ENCODE measurements at regions not wholly inside any gene's neighbourhood (a gene's known extent, or its start where the extent isn't known, plus 50 kb on each side); places are given as distances from the start of the nearest gene placed in this dataset.

DNA sequence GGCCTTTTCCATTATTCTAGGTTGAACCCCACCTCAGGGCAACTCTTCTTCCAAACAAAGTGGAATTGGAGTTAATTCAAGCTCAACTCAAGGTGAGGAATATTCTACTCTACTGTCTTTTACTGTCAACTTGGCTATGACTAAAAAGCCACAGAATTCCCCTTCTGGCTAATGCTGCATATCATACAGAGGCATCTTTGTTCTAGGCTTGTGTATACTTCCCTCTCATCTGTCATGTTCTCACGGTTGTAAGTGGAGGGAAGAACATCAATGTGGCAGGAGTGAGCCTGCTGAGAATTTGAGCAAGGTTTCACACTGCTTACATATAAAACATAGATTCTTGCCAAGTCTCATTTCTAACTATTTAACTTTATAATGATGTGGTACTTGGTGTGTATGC is 921.4 kb upstream of the CNTN5 start:
- DNase-seq, result no peak

DNA sequence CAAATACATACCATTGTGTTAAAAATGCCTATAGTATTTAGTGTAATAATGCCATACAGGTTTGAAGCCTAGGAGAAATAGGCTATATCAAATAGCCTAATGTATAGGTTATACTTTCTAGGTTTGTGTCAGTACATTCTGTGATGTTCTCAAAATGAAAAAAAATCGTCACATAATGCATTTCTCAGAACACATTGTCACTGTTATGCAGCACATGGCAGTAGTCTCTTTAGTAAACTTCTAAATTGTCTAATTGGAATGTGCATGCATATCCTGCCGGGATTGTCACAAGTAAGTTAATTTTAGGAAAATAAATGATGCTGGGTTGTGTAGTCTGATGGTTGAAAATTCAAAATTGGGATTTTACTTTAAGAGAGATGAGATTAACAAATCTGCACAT is 920.1 kb upstream of the CNTN5 start:
- DNase-seq, result no peak

DNA sequence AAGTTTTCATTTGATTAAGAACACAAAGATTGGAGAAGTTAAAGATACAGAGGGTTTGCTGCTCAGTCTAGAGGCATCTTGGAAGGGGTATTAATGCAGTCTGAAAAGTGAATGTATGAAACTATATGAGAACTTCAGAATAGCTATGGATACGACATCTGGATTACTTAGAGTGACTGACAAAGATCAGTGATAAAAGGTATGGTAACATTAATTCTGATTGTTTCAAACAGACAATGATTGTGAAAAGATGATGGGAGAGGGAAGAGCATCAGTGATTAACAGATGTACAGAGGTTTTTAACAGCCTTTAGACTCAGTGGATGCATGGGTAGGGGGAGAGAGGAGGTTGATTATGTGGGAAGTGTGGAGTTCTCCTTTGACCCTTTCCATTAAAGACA is 919.4 kb upstream of the CNTN5 start:
- no peak for DNase-seq

DNA sequence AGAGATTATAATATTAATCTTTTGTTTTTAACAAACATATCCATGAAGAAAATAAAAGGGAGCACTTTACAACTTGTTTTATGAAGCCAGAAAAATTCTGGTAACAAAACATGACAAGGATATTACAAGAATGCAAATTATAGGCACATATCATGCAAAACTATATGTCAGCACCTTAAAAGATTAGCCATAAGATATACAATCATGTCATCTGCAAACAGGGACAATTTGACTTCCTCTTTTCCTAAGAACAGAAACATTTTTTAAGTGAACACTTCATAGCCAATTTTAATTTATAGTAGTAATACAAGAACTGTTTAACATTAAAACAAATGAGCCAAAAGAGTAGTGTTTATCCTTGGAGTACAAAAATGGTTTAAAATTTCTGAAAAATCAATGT is 916.5 kb upstream of the CNTN5 start:
- DNase-seq, result no peak

DNA sequence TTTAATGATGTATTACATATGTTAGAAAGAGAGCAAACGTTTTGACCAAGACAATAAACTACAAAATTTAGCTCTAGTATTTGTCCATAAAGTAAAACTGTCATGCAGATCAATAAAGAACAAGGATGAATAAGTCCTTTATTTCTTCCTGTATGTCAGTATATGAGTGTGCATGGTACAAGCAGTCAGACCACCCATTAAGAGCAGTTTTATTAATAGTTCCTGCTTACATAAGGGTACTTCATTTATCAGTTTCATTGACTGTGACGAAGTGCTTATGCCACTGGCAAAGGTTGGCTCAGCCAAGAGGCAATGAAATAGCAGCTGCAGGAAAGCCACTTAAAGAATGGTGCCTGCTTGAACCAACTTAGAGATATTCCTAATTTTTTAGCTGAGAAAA is 913.0 kb upstream of the CNTN5 start:
- DNase-seq, result peak; percentile 4

DNA sequence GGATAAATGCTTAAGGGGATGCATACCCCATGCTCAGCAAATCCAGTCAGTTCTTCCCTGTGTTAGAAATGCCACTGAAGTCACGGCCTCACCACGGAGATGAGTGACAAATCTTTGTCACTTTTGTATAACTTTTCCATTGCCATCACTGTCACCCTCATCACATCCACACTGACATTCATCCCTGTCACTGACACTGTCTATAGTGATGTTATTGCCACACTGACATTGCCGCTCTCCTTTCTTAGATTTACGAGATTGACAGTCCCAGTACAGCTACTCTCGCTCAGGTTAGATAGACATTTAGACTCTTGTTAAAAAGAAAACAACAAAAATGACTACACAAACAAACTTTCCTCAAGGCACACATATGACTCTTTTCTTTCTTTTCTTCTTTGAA is 910.7 kb upstream of the CNTN5 start:
- no peak for DNase-seq

DNA sequence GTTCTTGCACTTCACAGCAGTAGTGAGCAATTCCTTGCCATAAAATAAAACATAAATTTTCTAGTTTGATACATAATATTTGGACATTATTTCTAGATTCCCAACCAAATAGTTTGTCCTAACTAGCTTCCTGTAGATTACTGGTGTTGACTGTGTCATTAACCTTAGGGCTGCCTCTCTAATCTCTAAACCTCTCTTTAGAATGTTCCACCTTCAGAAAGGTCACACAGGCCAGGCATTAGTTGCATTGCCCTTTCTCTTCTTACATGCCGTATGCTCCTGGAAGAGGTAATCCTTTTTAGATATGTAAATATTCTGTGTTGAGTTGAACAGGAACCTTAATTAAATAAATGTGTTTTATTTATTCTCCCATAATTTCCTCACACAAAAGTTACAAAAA is 904.9 kb upstream of the CNTN5 start:
- no peak for DNase-seq

DNA sequence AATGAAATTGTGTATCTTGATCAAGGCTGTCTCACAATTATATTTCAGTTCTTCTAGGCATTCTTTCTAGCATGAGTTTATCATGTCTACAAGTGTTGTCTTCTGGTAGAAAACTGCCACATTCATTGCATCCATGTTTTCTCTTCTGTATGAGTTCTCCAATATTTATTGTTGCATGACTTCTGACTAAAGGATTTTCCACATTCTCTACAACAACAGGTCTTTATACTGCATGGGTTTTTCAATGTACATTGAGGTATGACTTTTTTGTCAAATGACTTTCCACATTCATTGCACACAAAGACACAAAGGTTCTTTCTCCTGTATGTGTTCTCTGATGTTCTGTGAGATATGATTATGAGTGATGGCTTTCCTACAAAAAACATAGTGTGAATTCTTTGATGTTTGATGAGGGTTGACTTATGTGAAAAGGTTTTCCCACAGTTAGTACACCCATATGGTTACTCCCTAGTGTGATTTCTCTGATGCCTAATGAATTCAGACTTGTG is 890.6 kb upstream of the CNTN5 start:
- no peak for DNase-seq

DNA sequence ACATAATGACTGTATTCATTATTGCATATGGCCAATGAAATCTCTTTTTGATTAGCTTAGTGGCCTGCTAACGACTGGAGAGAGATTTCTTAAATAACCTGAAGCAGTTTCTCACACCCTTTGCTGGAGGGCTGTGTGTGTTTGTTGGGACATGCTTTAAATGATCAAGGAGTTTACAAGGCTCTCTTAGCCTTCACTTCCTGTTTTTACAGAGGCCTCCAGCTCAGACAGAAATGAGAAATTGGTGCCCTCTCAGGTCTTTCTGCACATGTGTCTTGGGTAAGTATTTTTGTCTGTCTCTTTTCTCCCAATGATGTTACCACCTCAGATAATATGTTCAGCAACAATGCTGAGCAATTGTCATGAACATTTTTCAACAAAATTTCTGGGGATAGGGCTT is 884.4 kb upstream of the CNTN5 start:
- DNase-seq, result no peak

DNA sequence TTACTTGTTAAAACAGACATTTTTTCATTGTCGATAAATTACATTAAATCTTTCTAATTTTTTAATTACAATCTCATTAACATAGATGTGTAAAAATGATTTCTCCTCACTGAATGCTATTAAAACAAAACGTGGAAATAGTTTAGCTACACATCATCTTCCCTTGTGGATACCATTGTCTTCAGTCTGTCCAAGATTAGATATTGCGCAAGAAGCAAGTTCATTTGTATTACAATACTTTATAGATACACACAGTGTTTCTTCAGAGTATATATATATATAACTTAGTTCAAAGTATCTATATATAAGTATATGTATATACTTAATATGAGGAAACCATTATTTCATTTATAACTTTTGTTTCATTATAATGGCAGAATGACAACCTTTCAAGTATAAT is 883.3 kb upstream of the CNTN5 start:
- DNase-seq, result no peak

DNA sequence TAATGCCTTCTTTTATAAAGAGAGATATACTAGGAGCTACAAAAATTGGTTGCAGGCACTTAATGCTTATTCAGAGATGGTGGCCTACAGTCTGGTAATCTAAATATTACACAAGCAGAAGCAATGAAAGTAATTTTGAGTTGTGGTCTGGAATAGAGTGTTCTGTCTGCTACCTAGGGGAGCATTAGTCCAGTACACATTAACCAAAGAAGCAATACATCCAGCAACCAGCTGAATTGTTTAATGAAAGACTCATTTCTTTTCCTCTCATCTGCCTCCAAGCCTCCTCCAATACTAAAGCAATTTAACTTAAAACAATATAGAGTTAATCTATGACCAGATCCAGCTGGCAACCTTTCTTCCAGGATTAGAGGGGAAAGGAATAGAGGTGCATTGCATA is 877.1 kb upstream of the CNTN5 start:
- DNase-seq, result no peak

DNA sequence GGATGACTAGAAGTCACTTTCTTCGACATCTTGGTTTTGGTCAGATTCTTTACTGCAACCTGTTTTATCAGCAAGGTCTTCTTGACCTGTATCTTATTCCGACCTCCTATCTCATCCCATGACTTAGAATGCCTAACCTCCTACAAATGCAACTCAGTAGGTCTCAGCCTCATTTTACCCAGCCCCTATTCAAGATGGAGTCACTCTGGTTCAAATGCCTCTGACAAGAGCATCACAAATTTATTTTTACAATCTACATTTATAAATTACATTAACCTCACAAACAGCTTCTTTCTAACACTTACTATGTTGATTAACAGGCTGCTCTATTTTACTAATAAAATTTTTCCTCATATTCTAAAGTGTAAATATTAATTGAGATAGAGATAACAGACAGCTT is 867.0 kb upstream of the CNTN5 start:
- no peak for DNase-seq

DNA sequence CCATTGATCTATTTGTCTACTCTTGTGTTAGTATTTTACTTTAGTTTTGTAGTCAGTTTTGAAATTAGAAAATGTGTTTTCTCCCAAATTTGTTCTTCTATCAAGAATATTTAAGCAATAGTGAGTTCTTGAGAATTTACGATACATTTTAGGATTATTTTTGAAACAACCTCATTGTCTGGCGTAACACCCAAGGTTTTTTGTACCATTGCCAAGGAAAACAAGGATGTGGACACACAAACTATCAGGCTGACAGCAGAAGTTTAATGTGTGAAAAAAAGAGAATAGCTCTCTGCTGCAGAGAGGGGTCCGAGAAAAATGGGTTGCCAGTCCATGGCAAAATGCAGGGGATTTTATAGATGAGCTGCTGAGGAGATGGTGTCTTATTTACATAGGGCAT is 865.1 kb upstream of the CNTN5 start:
- DNase-seq, result no peak

DNA sequence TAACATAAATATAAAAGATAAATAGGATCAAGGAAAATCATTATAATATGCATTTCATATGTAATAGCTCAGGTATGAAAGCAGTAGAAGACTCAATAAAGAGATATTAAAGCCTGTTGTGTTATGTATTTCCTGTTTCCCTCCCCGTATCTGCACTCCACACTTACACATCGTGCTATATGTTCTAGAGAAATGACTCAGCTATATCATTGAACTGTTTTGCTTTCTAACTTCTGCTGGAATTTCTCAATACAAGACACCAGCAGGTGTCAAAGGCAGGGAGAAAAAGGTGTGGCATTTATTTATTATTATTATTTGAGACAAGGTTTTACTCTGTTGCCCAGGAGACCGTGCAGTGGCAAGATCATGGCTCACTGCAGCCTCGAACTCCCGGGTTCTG is 842.8 kb upstream of the CNTN5 start:
- no peak for DNase-seq

DNA sequence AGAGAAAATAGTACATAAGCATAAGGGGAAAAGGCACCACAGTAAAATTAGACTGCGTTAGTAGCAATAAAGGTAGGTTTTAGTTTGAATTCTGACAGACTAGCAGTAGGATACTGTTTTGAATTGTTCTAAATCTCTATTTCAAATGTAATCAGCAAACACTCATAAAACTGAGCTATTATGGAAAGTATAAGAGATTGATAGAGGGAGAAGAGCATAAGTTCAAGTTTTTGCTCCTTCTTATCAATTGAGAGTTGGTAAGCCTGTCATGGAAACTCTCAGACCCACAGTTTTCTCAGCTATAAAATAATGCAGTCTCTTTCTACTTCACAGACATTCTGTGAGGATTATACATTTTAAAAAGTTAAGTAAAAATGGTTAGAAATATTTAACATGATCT is 840.2 kb upstream of the CNTN5 start:
- no peak for DNase-seq

DNA sequence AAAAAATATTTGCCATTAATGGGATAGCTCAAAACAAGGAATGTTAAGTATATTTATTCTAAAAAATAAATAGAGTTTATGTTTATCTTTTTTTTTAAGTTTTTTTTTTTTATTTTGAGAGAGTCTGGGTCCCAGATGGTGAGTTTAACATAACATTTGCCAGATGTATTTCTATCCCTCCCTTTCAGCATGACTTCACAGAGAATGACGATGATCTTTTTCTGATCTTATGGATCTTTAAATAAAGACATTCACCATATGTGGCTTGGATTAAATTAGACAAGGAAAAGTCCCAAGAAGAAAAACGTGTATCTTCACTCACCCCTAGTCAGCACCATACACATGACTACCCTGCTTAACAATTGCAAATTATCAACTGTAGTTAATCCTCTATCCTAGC is 839.8 kb upstream of the CNTN5 start:
- no peak for DNase-seq

DNA sequence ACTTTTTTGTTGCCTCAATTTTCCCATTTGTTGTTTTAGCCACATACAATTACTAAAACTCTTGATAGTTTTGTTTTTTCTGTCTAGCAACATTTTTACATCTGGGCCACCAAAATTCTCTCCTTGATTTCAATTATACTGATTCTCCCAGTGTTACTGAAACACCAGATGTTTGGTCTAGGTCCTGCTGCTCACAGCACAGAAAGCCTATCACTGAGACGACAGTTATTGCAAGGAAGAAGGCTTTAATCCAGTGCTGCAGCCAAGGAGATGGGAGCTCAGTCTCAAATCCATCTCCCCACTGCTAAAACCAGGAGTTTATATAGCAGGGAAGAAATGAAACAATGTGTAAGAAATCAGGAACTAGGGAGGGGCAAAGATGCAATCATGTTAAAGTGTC is 837.7 kb upstream of the CNTN5 start:
- DNase-seq, result no peak

DNA sequence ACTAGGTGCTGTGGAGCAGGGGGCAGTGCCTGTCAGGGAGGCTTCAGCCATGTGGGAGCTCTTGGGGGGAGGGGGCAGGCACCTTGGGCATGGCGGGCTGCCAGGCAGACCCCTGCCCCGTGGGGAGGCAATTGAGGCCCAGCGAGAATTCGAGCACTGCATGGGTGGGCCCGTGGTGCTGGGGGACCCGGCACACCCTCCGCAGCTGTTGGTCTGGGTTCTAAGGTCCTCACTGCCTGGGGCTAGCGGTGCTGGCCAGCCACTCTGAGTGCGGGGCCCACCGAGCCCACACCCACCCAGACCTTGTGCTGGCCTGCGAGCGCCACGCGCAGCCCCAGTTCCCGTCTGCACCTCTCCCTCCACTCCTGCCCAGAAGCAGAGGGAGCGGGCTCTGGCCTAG is 835.5 kb upstream of the CNTN5 start:
- DNase-seq, result no peak

DNA sequence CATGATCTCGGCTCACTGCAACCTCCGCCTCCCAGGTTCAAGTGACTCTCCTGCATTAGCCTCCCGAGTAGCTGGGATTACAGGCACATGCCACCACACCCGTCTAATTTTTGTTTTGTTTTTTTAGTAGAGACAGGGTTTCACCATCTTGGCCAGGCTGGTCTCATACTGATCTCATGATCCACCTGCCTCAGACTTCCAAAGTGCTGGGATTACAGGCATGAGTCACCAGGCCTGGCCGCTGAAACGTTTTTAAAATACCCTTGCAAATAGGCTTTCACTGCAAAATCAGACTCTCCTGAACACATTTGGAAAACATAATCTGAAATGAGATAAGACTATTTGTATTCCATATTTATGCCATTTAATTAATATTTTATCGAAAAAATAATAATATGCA is 826.1 kb upstream of the CNTN5 start:
- DNase-seq, result no peak

DNA sequence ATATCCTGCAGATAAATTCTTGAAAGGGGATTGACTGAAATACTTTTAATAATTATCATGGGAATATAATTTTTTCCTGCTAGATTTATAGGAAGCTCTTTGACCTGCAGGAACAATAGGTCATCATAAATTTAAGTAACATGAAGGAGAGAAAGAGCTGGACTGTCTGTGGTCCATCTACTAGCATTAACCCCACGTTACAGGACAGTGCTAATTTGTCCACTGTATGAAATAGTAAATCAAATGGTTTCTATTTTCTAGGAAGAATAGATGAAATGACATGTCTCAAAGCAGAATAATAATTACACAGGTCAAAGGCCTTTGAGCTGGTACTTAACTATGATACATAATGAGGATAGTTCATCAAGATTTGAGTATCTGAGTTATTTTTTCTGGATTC is 825.4 kb upstream of the CNTN5 start:
- no peak for DNase-seq

DNA sequence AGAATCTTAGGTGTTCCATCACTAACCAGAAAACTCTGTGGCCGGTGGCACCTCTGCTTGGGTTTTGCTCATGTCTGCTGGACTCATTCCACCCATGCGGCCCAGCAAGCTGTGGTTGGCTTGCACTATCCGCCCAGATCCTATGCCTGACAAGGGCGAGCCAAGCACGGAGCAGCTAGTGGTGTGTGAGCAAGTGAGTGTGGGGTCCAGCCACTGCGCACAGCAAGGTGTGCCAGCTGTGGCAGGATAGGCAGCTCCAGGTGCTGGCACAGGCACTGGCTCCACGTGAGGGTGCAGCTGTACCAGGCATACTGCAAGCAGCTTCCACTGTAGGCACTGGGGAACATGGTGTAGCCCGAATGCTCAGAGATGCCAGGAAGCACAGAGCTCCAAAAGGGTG is 813.7 kb upstream of the CNTN5 start:
- DNase-seq, result no peak

DNA sequence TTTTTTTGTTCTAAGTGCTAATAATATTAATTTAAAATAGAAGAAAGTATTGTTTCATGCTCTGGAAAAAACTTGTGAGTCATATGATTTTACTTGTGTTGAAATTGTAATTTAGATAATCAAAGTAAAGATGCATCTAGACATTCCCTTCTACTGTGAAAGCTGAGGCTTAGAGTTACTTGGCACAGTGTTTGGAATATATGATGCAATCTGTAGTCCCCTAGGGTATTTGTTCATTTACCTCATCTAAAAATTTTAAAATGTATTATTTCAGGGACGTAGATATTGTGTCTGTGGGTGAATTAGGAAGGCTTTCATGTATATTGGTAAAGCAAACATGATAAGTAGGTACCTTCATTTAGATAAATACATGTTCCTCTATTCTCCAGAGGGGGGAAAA is 793.5 kb upstream of the CNTN5 start:
- no peak for DNase-seq

DNA sequence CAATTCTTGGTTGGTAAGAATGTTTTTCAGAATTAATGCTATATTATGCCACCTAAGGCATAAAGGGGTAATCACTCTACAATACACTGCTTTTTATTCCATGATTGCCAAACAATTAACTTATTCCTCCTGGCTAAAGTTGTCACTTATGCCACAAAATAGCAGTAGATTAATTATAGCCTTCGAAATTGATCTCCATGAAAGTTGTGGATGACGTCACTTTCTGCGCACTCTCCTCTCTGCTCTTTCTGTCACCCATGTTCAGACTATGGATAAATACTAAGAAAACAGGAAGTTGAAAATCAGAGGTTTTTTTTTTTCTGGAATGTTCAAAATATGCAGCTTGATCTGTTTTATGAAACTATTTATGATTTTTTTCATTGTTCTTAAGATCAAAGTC is 790.1 kb upstream of the CNTN5 start:
- no peak for DNase-seq

DNA sequence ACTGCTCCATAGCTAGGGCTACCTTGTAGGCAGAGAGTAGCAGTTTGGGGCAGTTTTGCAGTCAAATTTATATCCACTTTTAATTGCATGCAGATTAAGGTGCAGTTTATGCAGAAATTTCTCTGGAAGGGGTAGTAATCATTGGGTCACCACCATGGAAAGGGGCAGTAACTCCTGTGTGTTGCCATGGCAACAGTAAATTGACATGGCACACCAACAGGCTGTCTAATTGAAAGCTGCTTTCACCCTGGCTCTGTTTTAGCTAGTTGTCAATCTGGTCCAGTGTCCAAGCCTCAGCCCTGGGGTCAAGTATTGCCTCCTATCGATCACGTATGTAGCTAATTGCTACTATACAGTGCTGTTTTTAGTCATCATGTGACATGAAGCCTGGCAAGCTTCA is 786.1 kb upstream of the CNTN5 start:
- DNase-seq, result no peak

DNA sequence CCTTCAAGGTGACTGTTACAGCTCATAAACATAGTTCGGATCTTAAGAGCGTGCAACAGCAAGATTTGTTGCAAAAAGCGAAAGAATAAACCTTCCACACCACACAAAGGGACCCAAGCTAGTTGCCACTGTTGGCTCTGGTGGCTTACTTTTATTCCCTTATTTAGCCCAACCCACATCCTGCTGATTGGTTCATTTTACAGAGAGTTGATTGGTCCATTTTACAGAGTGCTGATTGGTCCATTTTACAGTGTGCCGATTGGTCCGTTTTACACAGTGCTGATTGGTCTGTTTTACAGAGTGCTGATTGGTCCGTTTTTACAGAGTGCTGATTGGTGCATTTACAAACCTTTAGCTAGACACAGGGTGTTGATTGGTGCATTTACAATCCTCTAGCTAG is 776.9 kb upstream of the CNTN5 start:
- DNase-seq, result no peak

DNA sequence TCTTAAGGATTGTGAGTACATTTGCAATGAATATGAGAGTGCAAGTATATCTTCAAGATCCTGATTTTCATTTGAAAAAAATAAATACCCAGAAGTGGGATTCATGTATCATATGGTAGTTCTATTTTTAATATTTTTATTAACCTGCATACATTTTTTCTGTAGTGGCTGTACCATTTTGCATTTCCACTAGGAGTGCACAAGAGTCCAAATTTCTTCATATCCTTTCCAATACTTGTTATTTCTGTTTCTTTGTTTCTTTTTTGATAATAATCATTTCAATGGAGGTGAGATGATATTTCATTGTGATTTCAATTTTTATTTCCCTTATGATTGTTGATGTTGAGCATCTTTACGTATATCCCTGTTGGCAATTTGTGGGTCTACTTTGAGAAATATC is 759.8 kb upstream of the CNTN5 start:
- no peak for DNase-seq

Measured in midbrain (tissue), 1 donor.